Immature natural killer cell (primary cell): ENCODE measurements at regions not wholly inside any gene's neighbourhood (a gene's known extent, or its start where the extent isn't known, plus 50 kb on each side); places are given as distances from the start of the nearest gene placed in this dataset.
"Not testable (repeated sequence)": the region's sequence is repeated elsewhere in the genome, so short reads cannot be mapped to it uniquely, and the experiment has no call there.

Experiments
- DNase-seq, 3 donors: peaks; one replicate each; pipeline ENCODE4 v3.0.0; 2022; ENCODE audit warnings: mixed read lengths in 1 of 3
- H3K27ac Mint-ChIP-seq, 6 donors: one replicate each; pipeline ENCODE4 v1.8.0; 2020; ENCODE audit warnings: mixed read lengths in 6 of 6, mild to moderate bottlenecking in 5 of 6, inconsistent platforms in 4 of 6, moderate library complexity in 3 of 6
- H3K27me3 Mint-ChIP-seq, 3 donors: one replicate each; pipeline ENCODE4 v1.8.0; 2020 to 2021; ENCODE audit warnings: low read depth in 3 of 3, mild to moderate bottlenecking in 3 of 3, mixed read lengths in 3 of 3, moderate library complexity in 3 of 3, inconsistent platforms in 1 of 3
- H3K36me3 Mint-ChIP-seq, 3 donors: one replicate each; pipeline ENCODE4 v1.8.0; 2020; ENCODE audit warnings: mixed read lengths in 3 of 3, inconsistent platforms in 2 of 3, mild to moderate bottlenecking in 2 of 3
- H3K4me1 Mint-ChIP-seq, 2 donors: one replicate each; pipeline ENCODE4 v1.8.0; 2020; ENCODE audit warnings: inconsistent platforms in 2 of 2, mild to moderate bottlenecking in 2 of 2, mixed read lengths in 2 of 2, moderate library complexity in 1 of 2
- H3K4me3 Mint-ChIP-seq, 5 donors: one replicate each; pipeline ENCODE4 v1.8.0; 2020; ENCODE audit warnings: mild to moderate bottlenecking in 5 of 5, mixed read lengths in 5 of 5, inconsistent platforms in 3 of 5, moderate library complexity in 3 of 5
- H3K9me3 Mint-ChIP-seq, 6 donors: one replicate each; pipeline ENCODE4 v1.8.0; 2020; ENCODE audit warnings: mild to moderate bottlenecking in 6 of 6, mixed read lengths in 6 of 6, inconsistent platforms in 4 of 6, moderate library complexity in 3 of 6

GRCh38 chr5:96315431-96315830, 117.6 kb downstream of the PCSK1 start:
- Mint-ChIP-seq H3K4me3 (no peak overlapping the region), H3K27ac (no peak overlapping the region)

DNA sequence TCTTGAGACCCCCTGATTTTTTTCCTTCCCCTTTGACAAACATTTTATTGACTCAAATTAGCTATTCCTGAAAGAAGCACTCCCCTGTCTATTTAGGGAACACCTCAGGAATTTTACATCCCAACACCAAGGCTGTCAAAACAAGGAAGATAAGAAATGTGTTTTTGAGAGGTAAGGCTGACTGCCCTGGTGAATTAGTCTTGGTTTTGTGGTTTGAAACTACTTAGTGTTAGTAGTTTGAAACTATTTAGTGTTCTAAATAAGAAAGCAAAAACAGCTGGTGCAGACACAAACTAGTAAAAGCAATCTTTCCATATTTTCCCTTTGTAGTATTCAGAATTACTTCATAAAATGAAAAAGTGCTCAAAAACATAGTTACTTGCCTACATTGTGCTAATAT, 120.7 kb downstream of the PCSK1 start:
- no peaks in the 10 kb centered on the region for H3K4me1 Mint-ChIP-seq
- H3K4me3 Mint-ChIP-seq: no peak overlapping the region
- peaks cover 0 to 19% (median 8%) of the 10 kb centered on the region in 6 donors for H3K9me3 Mint-ChIP-seq
- H3K27ac Mint-ChIP-seq: no peak overlapping the region
- H3K36me3 Mint-ChIP-seq: no peaks in the 10 kb centered on the region
- DNase-seq: no peak
- peaks cover 3 to 6% (median 4%) of the 10 kb centered on the region in 3 donors for H3K27me3 Mint-ChIP-seq

More at GRCh38 chr5:96315431-96315830, 117.6 kb downstream of the PCSK1 start:
- H3K4me1 Mint-ChIP-seq: no peaks in the 10 kb centered on the region
- peaks cover 0 to 13% (median 7%) of the 10 kb centered on the region in 6 donors for H3K9me3 Mint-ChIP-seq
- H3K27me3 Mint-ChIP-seq: peaks cover 0 to 3% (median 0%) of the 10 kb centered on the region in 3 donors
- H3K36me3 Mint-ChIP-seq: no peaks in the 10 kb centered on the region
- DNase-seq: no peak

DNA sequence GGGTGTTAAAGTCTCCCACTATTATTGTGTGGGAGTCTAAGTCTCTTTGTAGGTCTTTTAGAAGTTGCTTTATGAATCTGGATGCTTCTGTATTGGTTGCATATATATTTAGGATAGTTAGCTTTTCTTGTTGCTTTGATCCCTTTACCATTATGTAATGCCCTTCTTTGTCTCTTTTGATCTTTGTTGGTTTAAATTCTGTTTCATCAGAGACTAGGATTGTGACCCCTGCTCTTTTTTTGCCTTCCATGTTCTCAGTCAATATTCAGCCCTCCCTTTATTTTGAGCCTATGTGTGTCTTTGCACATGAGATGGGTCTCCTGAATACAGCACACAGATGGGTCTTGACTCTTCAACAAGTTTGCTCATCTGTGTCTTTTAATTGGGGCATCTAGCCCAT, 126.0 kb downstream of the PCSK1 start:
- H3K9me3 Mint-ChIP-seq: peaks cover 5 to 26% (median 10%) of the 10 kb centered on the region in 6 donors
- not testable (repeated sequence) for H3K36me3 Mint-ChIP-seq, H3K27ac Mint-ChIP-seq, H3K4me3 Mint-ChIP-seq, H3K4me1 Mint-ChIP-seq, DNase-seq
- H3K27me3 Mint-ChIP-seq: peaks cover 3 to 12% (median 7%) of the 10 kb centered on the region in 3 donors

DNA sequence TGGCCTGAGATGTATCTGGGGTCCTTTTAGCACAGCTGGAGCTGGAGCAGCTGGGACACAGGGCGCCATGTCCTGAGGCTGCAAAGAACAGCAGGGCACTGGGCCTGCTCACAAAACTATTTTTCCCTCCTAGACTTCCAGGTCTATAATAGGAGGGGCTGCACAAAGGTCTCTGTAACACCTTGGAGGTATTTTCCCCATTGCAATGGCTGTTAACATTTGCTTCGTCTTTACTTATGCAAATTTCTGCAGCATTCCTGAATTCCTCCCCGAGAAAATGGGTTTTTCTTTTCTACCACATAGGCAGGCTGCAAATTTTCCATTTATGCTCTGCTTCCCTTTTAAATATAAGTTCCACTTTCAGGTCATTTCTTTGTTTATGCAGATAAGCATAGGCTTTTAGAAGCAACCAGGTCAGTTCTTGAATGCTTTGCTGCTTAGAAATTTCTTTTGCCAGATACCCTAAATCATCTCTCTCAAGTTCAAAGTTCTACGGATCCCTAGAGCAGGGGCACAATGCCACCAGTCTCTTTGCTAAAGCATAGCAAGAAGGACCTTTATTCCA, 130.8 kb downstream of the PCSK1 start:
- Mint-ChIP-seq H3K4me1 (no peaks in the 10 kb centered on the region), H3K27me3 (peaks cover 0 to 8% (median 3%) of the 10 kb centered on the region in 3 donors), H3K36me3 (no peaks in the 10 kb centered on the region), H3K4me3 (no peak overlapping the region), H3K27ac (no peak overlapping the region), H3K9me3 (peaks cover 0 to 17% (median 6%) of the 10 kb centered on the region in 6 donors)
- no peak for DNase-seq

- H3K4me1 Mint-ChIP-seq: no peaks in the 10 kb centered on the region
- H3K36me3 Mint-ChIP-seq: no peaks in the 10 kb centered on the region
- peaks cover 0 to 17% (median 4%) of the 10 kb centered on the region in 6 donors for H3K9me3 Mint-ChIP-seq
- H3K27me3 Mint-ChIP-seq: peaks cover 0 to 8% (median 3%) of the 10 kb centered on the region in 3 donors
- DNase-seq: no peak
- no peak overlapping the region for H3K27ac Mint-ChIP-seq
- H3K4me3 Mint-ChIP-seq: no peak overlapping the region
Measured at GRCh38 chr5:96300976-96301375, 132.1 kb downstream of the PCSK1 start.

DNA sequence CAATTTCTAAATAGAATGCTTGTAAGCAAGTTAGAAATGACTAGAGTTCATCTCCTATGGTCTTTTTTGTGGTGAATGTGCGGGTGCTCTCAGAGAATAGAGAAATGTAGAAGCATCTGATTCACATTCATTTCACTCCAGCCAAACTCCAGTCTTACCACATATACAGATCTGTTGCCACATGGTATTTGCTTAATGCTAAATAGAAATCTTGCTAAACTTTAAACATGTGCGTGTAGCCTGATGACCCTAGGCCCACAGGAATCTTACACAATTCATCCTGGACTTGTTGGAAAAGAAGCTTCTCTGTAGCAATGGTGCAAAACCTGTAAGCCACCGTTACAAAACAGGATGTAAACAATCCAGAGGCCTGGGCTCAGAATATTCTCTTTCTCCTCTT, 135.2 kb downstream of the PCSK1 start:
- peaks cover 0 to 14% (median 0%) of the 10 kb centered on the region in 6 donors for H3K9me3 Mint-ChIP-seq
- H3K4me3 Mint-ChIP-seq: no peak overlapping the region
- H3K4me1 Mint-ChIP-seq: no peaks in the 10 kb centered on the region
- no peak overlapping the region for H3K27ac Mint-ChIP-seq
- peaks cover 0 to 2% (median under 1%) of the 10 kb centered on the region in 3 donors for H3K27me3 Mint-ChIP-seq
- no peak for DNase-seq
- H3K36me3 Mint-ChIP-seq: no peaks in the 10 kb centered on the region

DNA sequence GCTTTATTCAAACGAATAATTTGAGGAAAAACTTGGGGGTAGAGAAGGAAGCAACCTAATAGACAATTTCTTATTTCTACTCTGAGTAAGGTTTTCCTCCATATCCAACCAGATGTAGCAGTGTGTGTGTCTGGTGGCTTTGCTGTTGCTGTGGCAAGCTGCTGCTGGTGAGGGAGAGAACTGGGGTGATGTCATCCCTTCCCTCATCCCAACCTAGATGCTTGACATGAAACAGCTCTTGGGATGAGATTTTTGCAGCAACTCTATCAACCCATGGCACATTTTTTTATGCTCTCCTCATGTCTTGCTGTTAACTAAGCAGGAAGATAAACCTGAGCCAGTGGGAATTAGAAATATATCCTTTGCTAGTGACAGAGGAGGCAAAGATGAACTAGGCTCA, 135.8 kb downstream of the PCSK1 start:
- Mint-ChIP-seq H3K36me3 (no peaks in the 10 kb centered on the region), H3K9me3 (peaks cover 0 to 9% (median 0%) of the 10 kb centered on the region in 6 donors), H3K4me1 (no peaks in the 10 kb centered on the region), H3K4me3 (no peak overlapping the region), H3K27me3 (peaks cover 0 to 2% (median 2%) of the 10 kb centered on the region in 3 donors), H3K27ac (no peak overlapping the region)
- no peak for DNase-seq

- H3K4me1 Mint-ChIP-seq: no peaks in the 10 kb centered on the region
- peaks cover 0 to 2% (median 0%) of the 10 kb centered on the region in 3 donors for H3K27me3 Mint-ChIP-seq
- no peaks in the 10 kb centered on the region for H3K9me3 Mint-ChIP-seq
- H3K27ac Mint-ChIP-seq: no peak overlapping the region
- H3K36me3 Mint-ChIP-seq: no peaks in the 10 kb centered on the region
- DNase-seq: no peak
- no peak overlapping the region for H3K4me3 Mint-ChIP-seq
Measured at GRCh38 chr5:96294884-96295202, 138.2 kb downstream of the PCSK1 start.

GRCh38 chr5:96293966-96294883, 138.8 kb downstream of the PCSK1 start:
- H3K27ac Mint-ChIP-seq: no peak overlapping the region
- H3K27me3 Mint-ChIP-seq: peaks cover 0 to 2% (median 0%) of the 10 kb centered on the region in 3 donors
- H3K36me3 Mint-ChIP-seq: no peaks in the 10 kb centered on the region
- no peak for DNase-seq
- no peaks in the 10 kb centered on the region for H3K9me3 Mint-ChIP-seq
- no peak overlapping the region for H3K4me3 Mint-ChIP-seq
- no peaks in the 10 kb centered on the region for H3K4me1 Mint-ChIP-seq

- H3K4me1 Mint-ChIP-seq: no peaks in the 10 kb centered on the region
Measured at GRCh38 chr5:96292582-96293247, 140.3 kb downstream of the PCSK1 start.

GRCh38 chr5:96289287-96289686, 143.8 kb downstream of the PCSK1 start:
- H3K27me3 Mint-ChIP-seq, H3K4me1 Mint-ChIP-seq: not testable (repeated sequence)

More at GRCh38 chr5:96292582-96293247, 140.3 kb downstream of the PCSK1 start:
- DNase-seq: no peak
- Mint-ChIP-seq H3K27me3 (peaks cover 0 to 4% (median 0%) of the 10 kb centered on the region in 3 donors), H3K9me3 (no peaks in the 10 kb centered on the region), H3K36me3 (no peaks in the 10 kb centered on the region), H3K4me3 (no peak overlapping the region), H3K27ac (no peak overlapping the region)

GRCh38 chr5:96288845-96289185, 144.2 kb downstream of the PCSK1 start:
- Mint-ChIP-seq H3K4me3 (no peak overlapping the region), H3K9me3 (no peaks in the 10 kb centered on the region), H3K27me3 (peaks cover 3 to 7% (median 5%) of the 10 kb centered on the region in 3 donors), H3K4me1 (no peaks in the 10 kb centered on the region), H3K36me3 (no peaks in the 10 kb centered on the region), H3K27ac (no peak overlapping the region)
- no peak for DNase-seq

More at GRCh38 chr5:96289287-96289686, 143.8 kb downstream of the PCSK1 start:
- DNase-seq, H3K27ac Mint-ChIP-seq, H3K36me3 Mint-ChIP-seq, H3K9me3 Mint-ChIP-seq, H3K4me3 Mint-ChIP-seq: not testable (repeated sequence)

GRCh38 chr5:96288166-96288844, 144.7 kb downstream of the PCSK1 start:
- peaks cover 5 to 7% (median 5%) of the 10 kb centered on the region in 3 donors for H3K27me3 Mint-ChIP-seq
- no peak overlapping the region for H3K27ac Mint-ChIP-seq
- no peaks in the 10 kb centered on the region for H3K9me3 Mint-ChIP-seq
- H3K4me1 Mint-ChIP-seq: no peaks in the 10 kb centered on the region
- no peaks in the 10 kb centered on the region for H3K36me3 Mint-ChIP-seq
- H3K4me3 Mint-ChIP-seq: no peak overlapping the region
- no peak for DNase-seq

DNA sequence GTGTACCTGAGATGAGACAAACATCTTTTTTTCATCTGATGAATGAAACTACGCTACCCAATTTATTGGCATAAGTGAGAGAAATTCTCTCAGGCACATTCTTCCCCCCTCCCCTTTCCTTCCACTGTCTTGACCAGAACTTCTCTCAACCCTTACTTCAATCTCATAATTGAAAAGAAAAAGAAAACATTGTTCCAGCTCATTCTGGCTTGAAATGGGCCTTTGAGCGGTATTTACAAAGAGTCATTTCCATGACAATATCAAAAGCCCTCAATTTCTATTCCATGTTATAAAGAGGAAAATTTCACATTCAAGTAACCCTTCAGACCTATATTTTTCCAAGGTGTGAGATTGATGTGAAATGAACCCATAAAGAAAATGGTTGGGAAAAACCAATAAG, 145.9 kb downstream of the PCSK1 start:
- no peaks in the 10 kb centered on the region for H3K4me1 Mint-ChIP-seq
- H3K9me3 Mint-ChIP-seq: no peaks in the 10 kb centered on the region
- H3K4me3 Mint-ChIP-seq: no peak overlapping the region
- no peak for DNase-seq
- no peaks in the 10 kb centered on the region for H3K36me3 Mint-ChIP-seq
- H3K27me3 Mint-ChIP-seq: peaks cover 5% of the 10 kb centered on the region in 3 donors
- H3K27ac Mint-ChIP-seq: no peak overlapping the region
